ENCODE measurements at regions not wholly inside any gene's neighbourhood (a gene's known extent, or its start where the extent isn't known, plus 50 kb on each side); places are given as distances from the start of the nearest gene placed in this dataset.
"Not testable (repeated sequence)": the region's sequence is repeated elsewhere in the genome, so short reads cannot be mapped to it uniquely, and the experiment has no call there.

DNA sequence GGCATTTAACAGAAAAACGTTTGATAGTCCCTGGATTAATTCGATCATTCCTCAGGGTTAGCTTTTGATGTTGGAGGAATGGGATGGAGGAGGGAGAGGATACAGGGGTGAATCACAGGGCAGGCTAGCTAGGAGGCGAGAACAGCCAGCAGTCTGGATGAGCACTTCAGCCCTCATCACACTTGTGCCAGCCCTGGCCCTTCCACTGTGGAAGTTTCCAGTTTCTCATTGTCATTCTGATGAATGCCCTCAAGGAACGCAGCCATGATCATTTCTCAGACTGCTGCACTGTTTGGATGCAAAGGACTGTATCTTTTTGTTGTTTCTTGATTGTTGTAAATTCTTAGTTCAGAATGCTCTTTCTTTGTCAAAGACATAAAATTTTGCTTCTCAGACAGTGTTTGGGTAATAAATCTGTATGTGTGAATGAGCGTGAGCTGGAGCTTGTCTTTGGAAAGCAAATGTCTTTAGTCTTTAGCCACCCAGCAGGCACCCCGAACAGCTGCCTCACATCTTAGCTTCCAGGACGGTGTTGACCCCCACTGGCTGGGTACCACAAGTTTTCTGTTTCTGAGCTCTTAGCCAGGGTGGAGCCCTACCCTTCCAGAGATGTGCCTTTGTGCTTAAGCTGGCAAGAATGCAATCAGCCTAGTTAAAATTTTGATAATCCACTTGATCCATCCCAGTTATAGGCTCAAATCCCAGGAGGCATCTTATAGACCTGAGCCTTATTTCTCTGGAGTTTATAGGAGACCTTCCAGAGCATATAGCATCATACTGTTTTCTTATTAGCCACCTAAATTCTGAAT is 121.1 kb downstream of the PDCD6IP start:
- DNase-seq (ENCODE audit: low read depth in 3 of 3) = no peak

DNA sequence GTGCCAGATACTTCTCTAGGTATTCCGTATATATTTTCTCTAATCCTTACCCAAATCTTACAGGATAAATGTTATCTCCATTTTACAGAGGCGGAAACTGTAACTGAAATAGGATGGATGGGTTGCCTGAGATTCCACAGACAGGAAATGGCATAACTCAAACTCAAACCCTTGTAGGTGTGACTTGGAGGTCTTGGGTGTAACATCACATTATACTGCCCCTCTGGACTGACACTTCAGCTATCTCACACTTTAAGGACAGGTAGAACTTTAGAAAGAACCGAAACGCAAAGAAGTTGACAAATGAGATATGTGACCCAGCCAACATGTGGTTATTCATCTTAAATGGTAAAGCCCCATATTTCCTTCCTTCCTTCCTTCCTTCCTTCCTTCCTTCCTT is 122.1 kb downstream of the PDCD6IP start:
- DNase-seq (ENCODE audit: low read depth in 3 of 3) = no peak

DNA sequence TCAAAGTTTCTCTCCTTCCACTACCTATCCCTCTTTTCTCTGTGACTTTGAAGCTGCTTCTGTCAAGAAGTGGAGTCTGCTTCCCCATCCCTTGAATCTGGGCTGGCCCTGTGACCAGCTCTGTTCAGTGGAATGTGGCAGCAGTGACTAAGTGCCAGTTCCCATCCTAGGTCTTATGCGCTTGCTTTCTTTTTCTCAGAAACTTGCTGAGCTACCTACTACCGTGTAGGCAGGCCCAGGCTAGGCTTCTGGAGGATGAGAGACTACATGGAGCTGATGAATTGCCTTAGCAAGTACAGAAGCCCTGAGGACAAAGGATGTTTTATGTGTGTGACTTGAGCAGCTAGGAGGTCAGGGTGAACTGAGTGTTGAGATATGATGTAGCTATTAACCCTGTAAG is 123.2 kb downstream of the PDCD6IP start:
- DNase-seq (ENCODE audit: low read depth in 3 of 3) = no peak

DNA sequence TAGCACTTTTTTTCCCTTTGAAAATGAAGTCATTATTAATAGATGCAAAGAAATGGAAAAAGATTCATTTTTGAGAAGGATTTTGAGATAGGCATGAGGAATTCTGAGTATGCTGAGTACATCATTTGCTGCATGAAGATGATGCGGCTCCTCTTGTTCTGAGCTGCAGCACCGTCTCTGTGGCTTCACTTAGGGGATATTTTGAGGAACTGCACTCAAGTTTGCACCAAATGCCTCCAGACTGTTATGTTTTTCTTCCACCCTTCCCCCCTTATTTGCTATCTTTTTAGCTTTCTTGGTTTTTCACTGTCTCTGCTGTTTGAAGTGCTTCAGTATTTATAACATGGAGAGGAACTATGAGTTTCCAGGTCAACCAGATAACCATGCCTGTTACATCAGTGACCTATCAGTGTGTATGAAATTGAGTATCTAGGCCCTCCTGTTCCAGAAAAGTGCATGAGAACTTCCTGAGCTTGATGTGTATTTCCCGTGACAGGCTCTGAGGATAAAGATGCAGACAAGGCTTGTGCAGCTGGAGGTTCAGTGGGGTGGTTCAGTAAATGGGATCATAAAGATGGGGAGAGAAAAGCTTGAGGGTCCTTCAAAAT is 128.7 kb downstream of the PDCD6IP start:
- DNase-seq (ENCODE audit: low read depth in 3 of 3) = no peak

DNA sequence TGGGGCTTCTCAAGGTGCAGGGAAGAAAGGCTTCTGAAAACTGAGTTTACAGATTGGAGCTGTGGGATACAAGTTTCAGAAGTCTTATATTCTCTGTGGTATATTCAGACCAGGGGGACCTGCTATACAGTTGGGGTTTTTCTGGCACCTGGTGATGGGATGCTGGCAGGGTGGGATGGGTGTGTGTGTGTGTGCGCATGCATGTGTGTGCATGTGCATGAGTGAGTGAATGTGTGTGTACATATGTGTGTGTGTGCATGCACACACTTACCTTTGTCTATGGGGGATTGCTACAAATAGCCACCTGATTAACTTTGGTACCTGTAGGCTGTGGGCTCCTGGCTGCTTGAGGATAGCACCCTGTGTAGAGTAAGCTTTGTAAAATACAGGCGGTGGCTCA is 131.4 kb downstream of the PDCD6IP start:
- DNase-seq (ENCODE audit: low read depth in 3 of 3) = no peak

DNA sequence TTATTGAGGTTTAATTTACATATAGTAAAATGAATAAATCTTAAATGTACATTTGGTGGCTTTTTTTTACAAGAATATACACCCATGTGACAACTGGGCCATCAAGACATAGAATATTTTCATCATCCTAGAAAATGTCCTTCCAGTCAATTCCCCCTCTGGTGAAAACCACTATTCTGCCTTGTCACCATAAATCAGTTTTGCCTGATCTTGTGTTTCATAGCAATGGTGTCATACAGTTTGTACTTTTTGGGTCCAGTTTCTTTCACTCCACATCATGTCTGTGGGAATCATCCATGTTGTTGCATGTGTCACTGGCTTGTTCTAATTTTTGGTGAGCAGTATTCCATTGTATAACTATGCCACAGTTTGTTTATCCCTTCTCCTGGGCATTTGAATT is 133.1 kb downstream of the PDCD6IP start:
- no peak for DNase-seq (ENCODE audit: low read depth in 3 of 3)

DNA sequence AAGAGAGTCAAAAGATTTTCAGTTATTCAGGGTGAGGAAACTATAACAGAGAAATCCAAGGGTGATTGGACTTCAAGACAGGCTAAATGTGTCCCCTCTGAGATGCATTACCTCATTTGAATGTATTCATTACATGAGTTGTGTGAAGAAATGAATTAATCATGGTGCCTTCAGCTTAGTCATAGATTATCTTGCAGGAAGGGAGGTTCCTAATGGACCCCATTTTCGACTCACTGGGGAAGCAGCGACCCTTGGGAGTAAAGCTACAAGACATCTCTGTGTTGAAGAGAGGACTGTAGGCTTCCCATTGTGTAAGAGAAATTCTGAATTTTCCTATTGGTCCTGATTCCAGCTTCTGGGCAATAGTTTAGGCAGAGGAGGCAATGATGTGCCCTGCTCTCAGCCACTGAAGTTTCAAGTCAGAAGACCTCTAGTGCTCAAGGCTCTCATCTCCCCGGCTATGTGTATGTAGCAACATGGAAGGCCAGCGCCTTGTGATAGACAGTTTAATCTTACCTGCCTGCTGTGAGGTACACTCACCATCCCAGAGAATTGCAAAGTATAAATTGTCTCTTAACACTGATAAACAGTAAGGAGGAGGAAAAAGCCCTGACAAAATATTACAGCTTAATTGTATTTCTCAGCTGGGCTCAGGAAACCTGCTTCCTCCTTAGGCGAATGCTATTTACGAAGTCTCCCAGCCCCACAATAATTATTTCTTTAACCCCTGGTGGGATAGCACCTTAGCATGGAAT is 133.8 kb downstream of the PDCD6IP start:
- no peak for DNase-seq (ENCODE audit: low read depth in 3 of 3)

DNA sequence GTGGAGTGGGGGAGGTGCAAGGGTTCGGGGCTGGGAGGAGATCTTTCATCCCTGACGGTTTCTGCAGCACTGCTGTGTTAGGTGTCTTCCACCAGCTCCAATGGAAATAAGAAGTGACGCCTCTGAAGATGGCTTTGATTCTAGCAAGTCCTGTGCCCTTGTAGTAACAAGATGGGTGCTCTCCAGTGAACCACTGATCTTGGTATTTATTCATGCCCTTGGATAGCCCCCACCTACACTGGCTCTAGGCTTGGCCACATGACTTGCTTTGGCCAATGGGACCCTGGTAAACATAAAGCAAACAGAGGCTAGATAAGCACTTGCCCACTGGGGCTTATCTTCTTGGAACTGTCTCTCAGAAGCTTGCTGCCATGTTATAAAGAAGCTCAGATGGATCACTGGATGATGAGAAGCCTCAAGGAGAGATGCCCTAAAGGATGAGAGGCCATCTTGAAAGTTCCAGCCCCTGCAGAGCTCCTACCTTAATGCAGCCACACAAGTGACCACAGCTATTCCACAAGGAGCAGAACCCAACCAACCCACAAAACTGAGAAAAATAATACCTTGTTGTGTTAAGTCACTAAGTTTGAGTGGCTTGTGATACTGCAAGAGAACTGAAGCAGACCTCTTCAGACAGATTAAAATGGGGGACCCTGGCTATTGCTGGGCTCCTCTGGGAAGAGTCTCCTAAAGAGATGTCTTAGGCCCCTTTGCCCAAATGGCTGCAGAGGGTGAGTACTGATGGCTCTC is 137.9 kb downstream of the PDCD6IP start:
- no peak for DNase-seq (ENCODE audit: low read depth in 3 of 3)

DNA sequence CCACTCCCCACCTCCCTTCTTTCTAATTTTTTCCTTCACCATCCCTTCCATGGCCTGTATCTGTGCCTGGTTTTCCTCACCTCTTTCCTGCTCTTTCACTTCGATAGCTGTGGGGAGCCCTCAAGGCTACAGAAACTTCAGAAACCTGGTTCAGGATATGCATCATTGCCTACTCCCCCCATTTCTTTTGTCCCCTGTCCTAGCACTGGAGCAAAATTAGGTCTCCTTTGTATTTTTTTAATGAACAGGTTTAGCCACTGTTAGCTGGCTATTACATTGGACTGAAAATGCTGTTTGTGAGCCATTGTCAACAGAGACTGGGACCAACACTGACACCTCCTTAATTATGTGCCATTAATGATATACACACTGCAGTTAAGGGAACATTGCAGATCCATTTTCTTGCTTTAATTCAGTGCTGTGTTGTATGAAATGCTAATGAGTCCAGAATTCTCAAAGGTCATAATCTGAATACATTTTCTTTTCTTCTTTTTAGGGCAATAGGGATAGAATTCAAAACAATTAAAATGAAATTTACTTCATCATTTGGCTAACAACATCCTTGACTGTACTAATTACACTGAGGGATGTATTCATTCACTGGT is 138.6 kb downstream of the PDCD6IP start:
- no peak for DNase-seq (ENCODE audit: low read depth in 3 of 3)

DNA sequence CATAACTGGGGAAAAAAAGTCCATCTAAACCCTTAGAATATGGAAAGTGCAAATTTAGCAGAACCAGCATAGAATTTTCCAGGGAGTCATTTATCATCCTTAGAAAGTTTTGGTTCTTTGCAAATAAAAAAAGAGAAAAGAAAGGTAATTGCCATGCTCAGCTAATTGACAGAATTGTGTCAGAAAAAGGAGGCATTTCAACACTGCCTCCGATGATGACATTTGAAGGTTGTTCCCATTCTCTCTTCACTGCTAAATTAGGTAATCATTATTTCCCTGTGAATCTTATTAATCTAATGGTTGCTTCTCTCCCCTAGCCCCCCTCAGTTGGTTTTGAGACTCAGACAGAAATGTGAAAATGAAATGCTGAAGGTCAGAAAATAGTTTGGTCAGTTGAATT is 139.2 kb downstream of the PDCD6IP start:
- DNase-seq (ENCODE audit: low read depth in 3 of 3) = no peak

DNA sequence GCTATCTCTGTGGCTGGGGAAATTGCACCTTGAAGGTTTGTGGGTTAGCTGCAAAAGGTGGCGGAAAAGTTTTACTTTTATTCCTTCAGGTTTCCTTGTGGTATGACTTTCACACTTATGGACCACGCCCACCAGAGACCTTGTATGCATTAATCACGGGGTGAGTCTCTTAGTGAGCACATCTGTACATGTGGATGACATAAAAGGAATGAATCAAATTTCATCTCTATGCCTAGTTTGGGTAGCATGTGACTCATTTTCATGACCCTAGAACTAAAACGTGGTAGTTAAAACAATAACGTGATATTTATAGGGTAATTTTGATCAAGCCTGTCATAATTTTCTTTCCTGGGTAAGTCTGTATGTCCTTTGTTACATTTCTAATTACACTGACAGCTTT is 141.7 kb downstream of the PDCD6IP start:
- no peak for DNase-seq (ENCODE audit: low read depth in 3 of 3)

DNA sequence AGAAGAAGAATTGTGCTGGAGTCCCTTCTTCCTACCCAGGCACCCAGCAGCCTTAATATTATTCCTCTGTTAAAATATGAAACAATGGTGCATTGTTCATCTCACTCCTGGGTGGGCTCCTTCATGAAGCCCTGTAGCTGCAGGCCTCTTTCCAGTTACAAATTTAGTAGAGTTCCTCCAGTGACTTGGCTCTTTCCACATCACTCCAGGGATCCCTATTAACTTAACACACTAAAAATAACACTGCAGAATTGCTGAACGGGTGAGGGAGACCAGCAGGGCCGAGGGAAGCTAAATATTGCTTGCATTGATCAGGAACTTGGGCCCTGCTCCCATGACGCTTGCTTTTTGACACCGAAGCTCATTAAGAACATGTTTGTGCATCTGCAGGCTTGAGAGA is 142.3 kb downstream of the PDCD6IP start:
- DNase-seq (ENCODE audit: low read depth in 3 of 3) = no peak

DNA sequence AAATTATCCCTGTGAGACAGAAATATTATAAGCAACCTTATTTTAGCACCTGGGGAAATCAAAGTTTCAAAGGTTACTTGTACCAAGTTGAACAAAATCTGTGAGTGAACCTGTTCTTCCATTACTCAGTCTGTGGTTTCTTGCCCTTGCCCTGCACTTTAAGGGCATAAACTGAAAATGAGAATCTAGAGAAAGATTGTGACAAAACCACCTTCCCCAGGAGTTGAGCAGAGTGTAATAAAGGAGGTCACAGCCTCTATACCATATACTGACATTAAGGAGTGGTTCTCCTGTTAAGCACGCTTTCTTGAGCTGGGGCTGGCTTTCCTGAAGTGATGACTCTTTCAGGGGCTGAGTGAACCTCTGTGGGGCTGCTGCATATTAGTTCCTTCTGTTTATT is 143.4 kb downstream of the PDCD6IP start:
- no peak for DNase-seq (ENCODE audit: low read depth in 3 of 3)

DNA sequence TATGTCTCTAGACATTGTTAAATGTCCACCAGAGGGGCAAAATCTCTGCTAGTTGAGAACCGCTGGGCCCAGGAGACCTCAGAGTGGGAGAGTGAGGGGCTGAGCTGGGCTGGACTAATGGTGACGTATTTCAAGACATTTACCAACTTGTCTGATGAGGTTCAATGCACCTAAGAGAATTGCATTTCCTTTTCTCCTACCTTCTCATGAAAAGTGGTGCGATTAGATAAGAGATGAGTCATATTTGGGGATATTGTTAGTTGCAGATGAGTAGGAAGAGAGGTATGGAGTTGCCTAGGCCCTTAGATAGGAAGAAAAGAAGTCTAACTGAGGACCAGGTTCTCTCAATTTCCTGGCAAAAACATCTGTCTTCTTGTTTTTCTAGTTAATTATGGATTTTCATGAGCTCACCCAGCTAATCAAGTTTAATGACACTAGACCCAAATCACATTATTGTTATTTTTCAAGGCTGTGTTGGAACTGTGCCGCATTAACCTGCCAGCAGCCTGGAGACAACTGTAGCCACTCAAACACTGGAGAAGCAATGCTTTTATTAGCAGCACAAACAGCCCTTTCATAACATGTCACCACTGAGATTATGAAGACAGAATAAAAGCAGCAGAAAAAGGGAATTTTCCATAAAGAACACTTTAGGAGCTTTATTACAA is 144.2 kb downstream of the PDCD6IP start:
- no peak for DNase-seq (ENCODE audit: low read depth in 3 of 3)

DNA sequence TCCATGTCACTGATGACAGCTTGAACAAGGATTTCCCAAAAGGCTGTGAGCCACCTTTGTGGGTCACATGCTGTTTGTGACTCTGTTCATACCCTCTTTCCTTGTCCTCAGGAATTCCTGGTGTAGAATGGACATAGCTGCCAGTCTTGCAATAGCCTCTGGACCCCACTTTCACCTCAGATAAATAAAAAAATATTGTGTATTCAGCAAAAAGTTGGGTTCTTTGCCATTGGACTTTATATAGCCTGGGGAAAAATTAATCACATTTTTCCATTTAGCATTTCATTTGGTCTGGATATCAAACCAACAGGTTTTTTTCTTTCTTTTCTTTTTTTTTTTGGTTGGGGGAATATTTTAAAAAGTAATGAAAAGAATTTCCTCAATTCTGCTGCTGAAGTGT is 144.8 kb downstream of the PDCD6IP start:
- no peak for DNase-seq (ENCODE audit: low read depth in 3 of 3)

DNA sequence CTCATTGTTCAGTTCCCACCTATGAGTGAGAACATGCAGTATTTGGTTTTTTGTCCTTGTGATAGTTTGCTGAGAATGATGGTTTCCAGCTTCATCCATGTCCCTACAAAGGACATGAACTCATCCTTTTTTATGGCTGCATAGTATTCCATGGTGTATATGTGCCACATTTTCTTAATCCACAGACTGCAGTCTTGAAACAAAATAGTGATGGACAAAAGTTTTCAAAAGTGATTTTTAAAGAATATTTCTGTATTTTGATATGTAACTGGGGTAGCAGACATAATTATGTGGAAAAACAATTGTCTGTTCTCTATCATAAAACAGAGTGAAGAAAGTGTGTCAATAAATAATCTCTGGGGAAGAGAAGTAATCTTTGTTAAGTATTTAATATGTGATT is 148.2 kb downstream of the PDCD6IP start:
- DNase-seq (ENCODE audit: low read depth in 3 of 3) = not testable (repeated sequence)

DNA sequence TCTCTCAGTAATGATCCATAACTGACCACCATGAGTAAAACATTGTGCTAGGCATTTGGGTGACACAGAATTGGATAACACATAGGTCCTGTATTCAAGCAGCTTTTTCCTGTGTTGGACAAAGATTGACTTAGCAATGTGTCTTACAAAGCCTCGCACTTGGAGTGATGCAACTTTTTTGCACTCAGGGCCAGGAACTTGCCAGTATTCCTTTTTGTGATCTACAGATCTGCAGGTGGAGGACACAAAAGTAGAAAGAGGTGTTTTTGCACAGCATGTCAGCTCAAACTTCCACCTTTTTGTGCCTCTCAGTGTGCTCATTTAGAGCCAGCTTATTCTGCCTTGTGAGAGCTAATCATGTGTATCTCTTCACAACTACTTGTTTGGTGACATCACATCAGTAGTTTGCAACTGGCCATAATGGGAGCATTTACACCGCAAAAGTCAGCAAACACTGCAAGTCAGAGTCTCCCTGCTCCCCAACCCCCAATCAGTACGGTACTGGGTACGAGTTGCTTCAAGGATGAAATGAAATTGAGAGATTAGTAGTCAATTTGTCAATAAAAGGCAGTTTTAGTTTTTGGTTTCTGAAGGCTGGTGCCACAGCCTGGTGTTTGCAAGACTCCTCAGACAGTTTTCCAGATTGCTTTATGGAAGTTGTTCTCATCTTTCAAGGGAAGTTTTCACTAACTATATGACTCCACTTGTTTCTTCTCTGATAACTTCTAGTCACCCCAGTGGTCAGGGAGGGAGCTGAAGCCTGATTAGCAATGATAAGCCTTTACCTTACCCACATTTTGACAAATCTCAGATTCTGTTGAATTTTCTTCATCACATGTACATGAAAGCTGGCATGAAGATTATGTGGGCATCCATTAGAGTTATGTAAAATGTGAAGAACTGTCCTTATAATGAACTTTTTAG is 149.1 kb downstream of the PDCD6IP start:
- no peak for DNase-seq (ENCODE audit: low read depth in 3 of 3)

DNA sequence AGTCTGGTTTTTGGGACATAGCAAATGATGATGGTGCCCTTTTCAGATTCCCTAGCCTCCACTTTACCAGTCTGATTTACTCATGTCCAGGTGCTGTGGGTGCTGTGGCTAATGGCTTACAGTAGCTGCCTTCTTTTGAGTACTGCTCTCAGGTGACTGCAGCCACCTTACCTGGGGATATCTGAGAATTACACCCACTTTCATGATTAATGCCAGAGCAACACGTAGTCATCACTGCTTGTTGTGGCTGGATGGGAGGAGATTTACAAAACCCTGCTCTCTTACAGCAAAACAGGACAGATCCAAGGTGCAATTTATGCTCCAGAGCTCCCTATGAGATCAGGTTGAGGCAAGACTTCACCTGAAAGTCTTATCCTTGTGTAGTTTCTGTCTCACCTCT is 150.6 kb downstream of the PDCD6IP start:
- no peak for DNase-seq (ENCODE audit: low read depth in 3 of 3)

DNA sequence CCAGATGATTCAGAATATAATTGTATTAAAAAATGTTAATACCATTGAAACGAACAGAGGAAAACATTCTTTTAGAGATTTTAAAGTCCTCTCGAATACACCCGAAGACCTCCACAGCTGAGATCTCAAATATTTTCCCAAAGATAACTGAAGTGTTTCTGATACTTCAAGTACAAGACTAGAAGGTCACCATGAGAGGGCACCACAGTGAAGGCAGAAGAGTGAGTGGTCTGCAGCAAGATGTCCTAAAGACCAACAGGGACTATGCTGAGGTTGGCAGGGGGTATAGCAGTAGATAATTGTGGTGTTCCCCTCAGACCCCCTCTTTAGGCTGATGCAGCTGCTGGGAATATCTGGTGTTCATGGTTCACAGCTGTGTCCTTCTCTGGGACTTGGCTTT is 156.5 kb downstream of the PDCD6IP start:
- no peak for DNase-seq (ENCODE audit: low read depth in 3 of 3)

DNA sequence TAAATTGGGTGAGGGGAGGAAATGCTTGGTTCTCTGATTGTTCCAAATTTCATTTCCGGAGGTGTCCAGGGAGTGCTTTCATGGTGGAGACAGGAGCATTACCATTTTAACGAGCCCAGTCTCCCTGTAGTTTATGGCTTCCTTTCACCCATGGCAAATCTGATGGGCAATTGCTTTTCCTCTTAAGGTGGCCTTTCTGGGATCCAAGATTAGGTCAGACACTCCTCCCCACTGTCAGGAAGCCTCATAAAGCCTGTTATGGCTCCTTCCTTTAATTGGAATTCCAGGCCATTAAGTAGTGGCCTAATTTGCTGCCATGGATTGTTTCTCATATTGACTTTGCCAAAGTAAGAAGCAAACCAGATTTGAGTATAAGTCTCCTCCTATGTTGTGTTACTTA is 157.8 kb downstream of the PDCD6IP start:
- no peak for DNase-seq (ENCODE audit: low read depth in 3 of 3)
